K562 (cell line): ENCODE measurements at regions not wholly inside any gene's neighbourhood (a gene's known extent, or its start where the extent isn't known, plus 50 kb on each side); places are given as distances from the start of the nearest gene placed in this dataset.

Experiments
- AFF1 ChIP-seq, 2 experiments: fragments of 450-650 bp; IDR thresholded peaks; 2 replicates each; pipeline ENCODE4 v1.6.1; 2018; ENCODE audit warnings: mild to moderate bottlenecking in 2 of 2, low read depth in 1 of 2; ENCODE audit not compliant: partially characterized antibody in 2 of 2
- CAMTA2 ChIP-seq: fragments of 250-450 bp; sonication (Bioruptor Pico); conservative IDR thresholded peaks from 2 replicates; pipeline ENCODE4 v1.5.1; 2022
- DEAF1 ChIP-seq: fragments of 450-650 bp; formaldehyde crosslinking; IDR thresholded peaks from 2 replicates; pipeline ENCODE4 v1.4.0; 2020; ENCODE audit warnings: mild to moderate bottlenecking, moderate library complexity
- MEF2A ChIP-seq: IDR thresholded peaks from 2 replicates; pipeline ENCODE4 v1.6.1; 2011; ENCODE audit warnings: low read depth, mild to moderate bottlenecking, low read length, moderate library complexity; ENCODE audit not compliant: control insufficient read depth
- MYNN ChIP-seq, 2 experiments: sonication (generic); formaldehyde crosslinking in 1 of 2; IDR thresholded peaks; 2 replicates each; pipeline versions ENCODE4 v1.5.0 to v1.6.1; 2016 to 2020; ENCODE audit warnings: antibody characterized with exemption in 1 of 2, missing genetic modification reagents in 1 of 2
- NCOA2 ChIP-seq, 2 experiments: fragments of 450-650 bp; IDR thresholded peaks; 2 replicates each; pipeline ENCODE4 v1.6.1; 2018; ENCODE audit warnings: mild to moderate bottlenecking in 2 of 2, moderate library complexity in 1 of 2; ENCODE audit not compliant: partially characterized antibody in 2 of 2
- NFXL1 ChIP-seq: fragments of 450-650 bp; formaldehyde crosslinking; IDR thresholded peaks from 2 replicates; pipeline ENCODE4 v1.4.0; 2021; ENCODE audit warnings: mild to moderate bottlenecking
- RBM34 ChIP-seq: fragments of 200-400 bp; formaldehyde crosslinking; IDR thresholded peaks from 2 replicates; pipeline ENCODE4 v1.6.1; 2018; ENCODE audit warnings: low read length, borderline replicate concordance; ENCODE audit not compliant: insufficient read depth
- RERE ChIP-seq: sonication (generic); formaldehyde crosslinking; IDR thresholded peaks from 2 replicates; pipeline ENCODE4 v1.8.0; 2023; ENCODE audit warnings: missing genetic modification reagents, mild to moderate bottlenecking, borderline replicate concordance
- SAFB2 ChIP-seq: fragments of 200-400 bp; formaldehyde crosslinking; IDR thresholded peaks from 2 replicates; pipeline ENCODE4 v1.6.1; 2018; ENCODE audit warnings: borderline replicate concordance, low read length, low read depth, moderate library complexity; ENCODE audit not compliant: severe bottlenecking
- SMAD4 ChIP-seq: fragments of 250-450 bp; sonication (Bioruptor Pico); conservative IDR thresholded peaks from 2 replicates; pipeline ENCODE4 v1.8.0; 2021; ENCODE audit warnings: inconsistent platforms, mild to moderate bottlenecking, moderate library complexity
- ZBTB17 ChIP-seq: fragments of 450-650 bp; formaldehyde crosslinking; IDR thresholded peaks from 2 replicates; pipeline ENCODE4 v1.4.0; 2020; ENCODE audit warnings: mild to moderate bottlenecking
- ZEB2 ChIP-seq: fragments of 450-650 bp; IDR thresholded peaks from 2 replicates; pipeline ENCODE4 v1.6.1; 2016
- ZNF280A ChIP-seq: fragments of 450-650 bp; IDR thresholded peaks from 2 replicates; pipeline ENCODE4 v1.6.1; 2018; ENCODE audit warnings: mild to moderate bottlenecking, low read depth; ENCODE audit not compliant: partially characterized antibody

- TF ChIP-seq AFF1 (IDR thresholded peaks at IDR 0.05; ENCODE audit: low read depth in 1 of 2, partially characterized antibody in 2 of 2) (no peak), MEF2A (no peak), ZEB2 (no peak), ZBTB17 (CRISPR knock-in tag) (no peak), CAMTA2 (CRISPR knock-in tag) (no peak), RBM34 (no peak), NFXL1 (CRISPR knock-in tag) (no peak), MYNN (IDR thresholded peaks at IDR 0.05) (no peak), MYNN (CRISPR knock-in tag; IDR thresholded peaks at IDR 0.05) (no peak), NCOA2 (IDR thresholded peaks at IDR 0.05; ENCODE audit: partially characterized antibody in 2 of 2) (no peak), DEAF1 (CRISPR knock-in tag) (no peak), SMAD4 (no peak), RERE (CRISPR knock-in tag) (no peak), ZNF280A (peak; percentile 6), SAFB2 (no peak)
These were observed 154.7 kb downstream of the ACTR3B start (continued) for GRCh38 chr7:152914014-152914844.
